Epithelial cell of proximal tubule (primary cell): ENCODE measurements at regions not wholly inside any gene's neighbourhood (a gene's known extent, or its start where the extent isn't known, plus 50 kb on each side); places are given as distances from the start of the nearest gene placed in this dataset.

Experiments used
- DNase-seq: peaks from one replicate; pipeline ENCODE4 v3.0.0-alpha.2; 2011; ENCODE audit warnings: low read depth
- H3K4me3 ChIP-seq: 2 replicates; pipeline ENCODE4 v1.5.1; 2011; ENCODE audit warnings: low read depth, mild to moderate bottlenecking, low read length
- TF ChIP-seq, protein P1 (sequence below): conservative IDR thresholded peaks from 2 replicates; pipeline ENCODE4 v1.5.1; 2012; ENCODE audit warnings: low read depth, mild to moderate bottlenecking, low read length

DNA sequence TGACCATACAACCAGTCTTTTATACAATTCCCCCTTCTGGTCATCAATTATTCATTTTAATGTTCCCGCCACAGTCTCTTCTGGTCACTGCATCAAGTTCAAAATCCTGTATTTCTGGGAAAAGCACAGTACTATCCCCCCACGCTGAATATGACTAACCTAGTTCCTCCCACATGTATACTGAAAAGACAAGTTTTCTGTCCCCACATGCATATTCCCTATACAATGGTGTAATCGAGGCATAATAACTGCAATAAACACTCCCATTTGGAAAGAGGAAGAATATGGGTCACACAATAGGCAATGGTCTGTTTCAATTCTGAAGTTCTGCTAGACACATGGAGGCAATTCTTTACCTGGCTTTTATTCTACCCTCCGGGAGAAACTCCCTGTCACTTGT is 344.9 kb downstream of the EFNA5 start:
- TF ChIP-seq, protein P1, sequence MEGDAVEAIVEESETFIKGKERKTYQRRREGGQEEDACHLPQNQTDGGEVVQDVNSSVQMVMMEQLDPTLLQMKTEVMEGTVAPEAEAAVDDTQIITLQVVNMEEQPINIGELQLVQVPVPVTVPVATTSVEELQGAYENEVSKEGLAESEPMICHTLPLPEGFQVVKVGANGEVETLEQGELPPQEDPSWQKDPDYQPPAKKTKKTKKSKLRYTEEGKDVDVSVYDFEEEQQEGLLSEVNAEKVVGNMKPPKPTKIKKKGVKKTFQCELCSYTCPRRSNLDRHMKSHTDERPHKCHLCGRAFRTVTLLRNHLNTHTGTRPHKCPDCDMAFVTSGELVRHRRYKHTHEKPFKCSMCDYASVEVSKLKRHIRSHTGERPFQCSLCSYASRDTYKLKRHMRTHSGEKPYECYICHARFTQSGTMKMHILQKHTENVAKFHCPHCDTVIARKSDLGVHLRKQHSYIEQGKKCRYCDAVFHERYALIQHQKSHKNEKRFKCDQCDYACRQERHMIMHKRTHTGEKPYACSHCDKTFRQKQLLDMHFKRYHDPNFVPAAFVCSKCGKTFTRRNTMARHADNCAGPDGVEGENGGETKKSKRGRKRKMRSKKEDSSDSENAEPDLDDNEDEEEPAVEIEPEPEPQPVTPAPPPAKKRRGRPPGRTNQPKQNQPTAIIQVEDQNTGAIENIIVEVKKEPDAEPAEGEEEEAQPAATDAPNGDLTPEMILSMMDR = no peak
- no peak overlapping the region for H3K4me3 ChIP-seq
- no peak for DNase-seq

DNA sequence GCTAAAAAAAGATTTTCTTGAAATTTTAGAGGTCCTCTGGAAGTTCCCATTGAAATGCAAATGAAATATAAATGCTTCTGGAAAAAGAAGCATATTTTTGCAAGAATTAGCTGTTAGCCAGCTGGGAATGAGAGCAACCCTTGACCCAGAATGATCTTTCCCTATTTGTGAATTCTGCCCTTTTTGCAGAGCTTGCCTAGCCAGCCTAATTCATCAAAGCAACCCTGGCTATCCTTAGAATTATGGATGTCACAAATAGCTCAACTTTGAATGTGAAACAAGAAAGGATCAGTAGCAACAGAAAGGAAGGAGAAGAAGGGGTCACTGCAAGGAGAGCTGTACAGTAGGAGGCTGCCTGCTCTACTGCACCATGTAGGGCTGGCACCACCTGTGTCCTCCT is 345.9 kb downstream of the EFNA5 start:
- no peak overlapping the region for H3K4me3 ChIP-seq
- TF ChIP-seq, protein P1 = no peak
- no peak for DNase-seq

DNA sequence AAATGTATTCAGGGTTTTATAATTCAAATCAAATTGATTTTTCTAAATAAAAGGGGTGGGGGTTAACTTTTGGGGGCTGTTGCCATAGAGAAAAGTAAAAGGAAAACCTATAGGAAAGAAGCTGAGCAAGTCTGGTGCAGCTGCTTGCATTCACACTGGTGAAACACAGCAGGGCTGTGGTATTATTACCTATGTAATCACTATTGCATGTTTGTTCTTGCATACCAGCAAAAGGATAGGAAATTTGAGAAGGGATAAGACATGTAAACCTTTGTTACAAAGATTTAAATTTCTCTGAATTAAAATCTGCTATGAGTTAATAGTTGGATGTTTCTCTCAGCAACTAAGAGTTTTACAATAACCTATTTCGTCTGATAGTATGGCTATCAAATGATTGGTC is 346.7 kb downstream of the EFNA5 start:
- TF ChIP-seq, protein P1 = no peak
- H3K4me3 ChIP-seq = no peak overlapping the region
- no peak for DNase-seq

DNA sequence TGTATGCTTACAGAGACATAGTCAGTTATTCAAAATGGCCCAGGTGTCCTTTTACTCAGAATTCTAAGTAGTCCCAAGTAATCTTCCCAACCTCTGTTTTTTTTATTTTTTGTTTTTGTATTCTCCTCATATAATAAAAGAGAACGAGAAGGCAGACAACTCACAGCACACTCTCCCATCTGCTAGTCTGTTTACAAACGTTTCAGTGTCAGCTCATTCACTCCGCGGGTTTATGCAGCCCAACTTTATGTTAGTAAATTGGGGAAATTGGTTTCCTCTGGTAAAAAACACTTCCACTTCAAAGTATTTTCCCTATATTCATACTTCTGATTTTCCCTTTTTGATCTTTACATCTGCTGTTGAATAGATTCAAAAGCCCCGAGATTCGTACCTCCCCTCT is 347.2 kb downstream of the EFNA5 start:
- H3K4me3 ChIP-seq = no peak overlapping the region
- no peak for DNase-seq
- TF ChIP-seq, protein P1 = no peak

DNA sequence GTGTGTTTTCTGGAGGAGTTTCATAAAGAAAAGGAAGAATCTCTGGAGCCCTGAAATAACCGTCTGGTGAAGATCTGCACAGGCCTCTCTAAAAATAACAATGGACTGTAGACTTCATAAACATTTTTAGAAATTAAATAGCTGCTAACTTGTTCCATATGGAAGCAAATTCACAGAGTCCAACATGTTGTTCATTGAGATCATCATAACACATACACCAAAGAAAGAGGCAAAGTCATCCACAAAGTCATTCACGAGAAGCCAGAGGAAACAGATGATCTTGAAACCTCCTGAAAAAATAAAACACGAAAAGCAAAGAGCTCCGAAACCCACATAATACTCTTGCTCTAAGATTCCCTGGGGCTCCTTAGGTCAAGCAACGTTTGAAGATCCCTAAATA is 347.8 kb downstream of the EFNA5 start:
- no peak for DNase-seq
- no peak overlapping the region for H3K4me3 ChIP-seq

DNA sequence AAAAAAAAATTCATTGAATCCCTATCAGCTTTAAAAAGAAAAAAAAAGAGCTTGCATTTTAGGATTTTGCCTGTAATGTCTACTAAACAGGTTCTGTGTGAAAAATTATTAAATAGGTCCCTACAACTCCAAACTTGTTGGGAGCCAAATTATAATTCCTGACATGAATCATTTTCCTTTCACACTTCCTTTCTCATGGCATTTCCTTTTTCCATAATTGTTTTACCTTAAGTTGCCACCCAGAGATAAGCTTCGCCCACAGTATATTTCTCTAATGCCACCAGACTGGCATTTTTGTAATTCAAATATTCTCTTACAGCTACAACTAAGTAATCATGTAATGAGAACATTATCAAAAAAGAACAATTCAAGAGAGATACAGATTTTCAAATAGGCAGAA is 348.8 kb downstream of the EFNA5 start:
- no peak for DNase-seq
- no peak overlapping the region for H3K4me3 ChIP-seq
- TF ChIP-seq, protein P1 = no peak

More for the DNA sequence above, 347.8 kb downstream of the EFNA5 start:
- TF ChIP-seq, protein P1 = no peak

DNA sequence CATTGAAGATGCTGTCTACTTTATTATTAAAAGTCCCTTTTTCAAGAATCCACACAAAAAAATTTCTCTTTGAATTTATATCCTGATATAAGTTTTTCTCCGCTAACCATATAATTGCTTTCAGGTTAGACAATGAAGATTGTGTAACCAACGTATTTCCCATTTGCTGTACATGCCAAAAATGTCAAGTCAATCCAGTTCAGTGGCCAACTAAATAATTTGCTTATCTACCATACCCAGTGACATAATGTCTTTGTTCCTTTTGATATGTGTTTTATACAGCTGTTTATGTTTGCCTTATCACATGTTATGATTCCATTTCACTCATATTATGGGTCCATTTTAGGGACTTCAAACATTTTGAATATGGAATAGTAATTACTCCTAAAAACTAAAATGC is 349.9 kb downstream of the EFNA5 start:
- no peak overlapping the region for H3K4me3 ChIP-seq
- no peak for DNase-seq
- TF ChIP-seq, protein P1 = no peak
